Body of pancreas (tissue), 4 donors: ENCODE measurements at regions not wholly inside any gene's neighbourhood (a gene's known extent, or its start where the extent isn't known, plus 50 kb on each side); places are given as distances from the start of the nearest gene placed in this dataset.
A peak's percentile ranks its signal among the peaks of the same experiment; 100 is the strongest.

Experiments
- ATAC-seq: fragments of 150-250 bp; one replicate; pipeline ENCODE4 v1.9.1; 2016
- DNase-seq, 4 donors: peaks; one replicate each; pipeline ENCODE4 v3.0.0-alpha.2; 2019
- H3K27ac ChIP-seq, 4 donors: fragments of 200-600 bp; sonication (generic); 1 replicate in 3 of 4; 2 replicates in 1 of 4; pipeline versions ENCODE4 v1.5.1 to v1.6.1; 2016 to 2019; ENCODE audit warnings: mild to moderate bottlenecking in 1 of 4, mixed read lengths in 1 of 4, moderate library complexity in 1 of 4
- H3K27me3 ChIP-seq, 2 donors: fragments of 200-600 bp; sonication (generic); one replicate each; pipeline ENCODE4 v1.6.0; 2016; ENCODE audit warnings: mild to moderate bottlenecking in 1 of 2
- H3K36me3 ChIP-seq, 2 donors: fragments of 200-600 bp; sonication (generic); replicated peaks in 1 of 2; 2 replicates each; pipeline ENCODE4 v1.5.1; 2016; ENCODE audit warnings: low read depth in 2 of 2; ENCODE audit not compliant: insufficient read depth in 1 of 2
- H3K4me1 ChIP-seq: fragments of 200-600 bp; sonication (generic); one replicate; pipeline ENCODE4 v1.6.0; 2016
- H3K4me3 ChIP-seq, 2 donors: fragments of 200-600 bp; sonication (generic); 1 replicate in 1 of 2; 2 replicates in 1 of 2; pipeline ENCODE4 v1.5.1; 2016 to 2019
- H3K9me3 ChIP-seq, 3 donors: fragments of 200-600 bp; sonication (generic); 1 replicate in 2 of 3; 2 replicates in 1 of 3; pipeline ENCODE4 v1.5.1; 2016
- POLR2A ChIP-seq, 3 donors: fragments of 450-650 bp; IDR thresholded peaks; one replicate each; pipeline ENCODE4 v1.6.1; 2016; ENCODE audit warnings: antibody characterized with exemption in 3 of 3, mild to moderate bottlenecking in 2 of 3
- WGBS, 2 donors: methylation state at CpG; one replicate each; pipeline ENCODE4 v1.1.5; 2017; 5-methylcytosine and 5-hydroxymethylcytosine counted together
- intact Hi-C: fragments of 100-400 bp; cut with DNase I; formaldehyde crosslinking; loops from one replicate; pipeline ENCODE4 v1.15.1; 2023
- TF ChIP-seq, protein P1 (sequence below), 7 experiments: fragments of 450-650 bp in 4 of 7; fragments of 200-600 bp in 3 of 7; sonication (generic) in 3 of 7; IDR thresholded peaks; one replicate each; pipeline ENCODE4 v1.5.1; 2016 to 2019; ENCODE audit warnings: antibody characterized with exemption in 7 of 7

GRCh38 chr2:204108781-204109295, 172.3 kb downstream of the ICOS start:
- no peaks in the 10 kb centered on the region for H3K27me3 ChIP-seq
- no peak overlapping the region for H3K27ac ChIP-seq
- no peak for TF ChIP-seq POLR2A (IDR thresholded peaks at IDR 0.05)
- TF ChIP-seq, protein P1, sequence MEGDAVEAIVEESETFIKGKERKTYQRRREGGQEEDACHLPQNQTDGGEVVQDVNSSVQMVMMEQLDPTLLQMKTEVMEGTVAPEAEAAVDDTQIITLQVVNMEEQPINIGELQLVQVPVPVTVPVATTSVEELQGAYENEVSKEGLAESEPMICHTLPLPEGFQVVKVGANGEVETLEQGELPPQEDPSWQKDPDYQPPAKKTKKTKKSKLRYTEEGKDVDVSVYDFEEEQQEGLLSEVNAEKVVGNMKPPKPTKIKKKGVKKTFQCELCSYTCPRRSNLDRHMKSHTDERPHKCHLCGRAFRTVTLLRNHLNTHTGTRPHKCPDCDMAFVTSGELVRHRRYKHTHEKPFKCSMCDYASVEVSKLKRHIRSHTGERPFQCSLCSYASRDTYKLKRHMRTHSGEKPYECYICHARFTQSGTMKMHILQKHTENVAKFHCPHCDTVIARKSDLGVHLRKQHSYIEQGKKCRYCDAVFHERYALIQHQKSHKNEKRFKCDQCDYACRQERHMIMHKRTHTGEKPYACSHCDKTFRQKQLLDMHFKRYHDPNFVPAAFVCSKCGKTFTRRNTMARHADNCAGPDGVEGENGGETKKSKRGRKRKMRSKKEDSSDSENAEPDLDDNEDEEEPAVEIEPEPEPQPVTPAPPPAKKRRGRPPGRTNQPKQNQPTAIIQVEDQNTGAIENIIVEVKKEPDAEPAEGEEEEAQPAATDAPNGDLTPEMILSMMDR (IDR thresholded peaks at IDR 0.05): no peak

GRCh38 chr2:204109681-204110080, 173.1 kb downstream of the ICOS start:
- H3K27ac ChIP-seq: no peak overlapping the region

More at GRCh38 chr2:204108781-204109295, 172.3 kb downstream of the ICOS start:
- 62 to 73% methylated on average over 9 of the region's 9 CpGs for WGBS, 2 donors
- Histone ChIP-seq H3K9me3 (no peaks in the 10 kb centered on the region), H3K36me3 (no peaks in the 10 kb centered on the region), H3K4me1 (no peaks in the 10 kb centered on the region), H3K4me3 (no peak overlapping the region)
- DNase-seq (no peak), ATAC-seq (no peak)
- intact Hi-C loops: no loop called here

GRCh38 chr2:204110338-204110741, 173.8 kb downstream of the ICOS start:
- H3K4me1 ChIP-seq: no peaks in the 10 kb centered on the region

More at GRCh38 chr2:204109681-204110080, 173.1 kb downstream of the ICOS start:
- no peaks in the 10 kb centered on the region for H3K27me3 ChIP-seq
- TF ChIP-seq POLR2A (IDR thresholded peaks at IDR 0.05): no peak
- ATAC-seq (no peak), DNase-seq (no peak)
- no peaks in the 10 kb centered on the region for H3K36me3 ChIP-seq
- intact Hi-C loops: no loop called here
- no peaks in the 10 kb centered on the region for H3K9me3 ChIP-seq
- WGBS, 2 donors: 67 to 68% methylated on average over 11 of the region's 11 CpGs
- no peak overlapping the region for H3K4me3 ChIP-seq
- H3K4me1 ChIP-seq: no peaks in the 10 kb centered on the region

DNA sequence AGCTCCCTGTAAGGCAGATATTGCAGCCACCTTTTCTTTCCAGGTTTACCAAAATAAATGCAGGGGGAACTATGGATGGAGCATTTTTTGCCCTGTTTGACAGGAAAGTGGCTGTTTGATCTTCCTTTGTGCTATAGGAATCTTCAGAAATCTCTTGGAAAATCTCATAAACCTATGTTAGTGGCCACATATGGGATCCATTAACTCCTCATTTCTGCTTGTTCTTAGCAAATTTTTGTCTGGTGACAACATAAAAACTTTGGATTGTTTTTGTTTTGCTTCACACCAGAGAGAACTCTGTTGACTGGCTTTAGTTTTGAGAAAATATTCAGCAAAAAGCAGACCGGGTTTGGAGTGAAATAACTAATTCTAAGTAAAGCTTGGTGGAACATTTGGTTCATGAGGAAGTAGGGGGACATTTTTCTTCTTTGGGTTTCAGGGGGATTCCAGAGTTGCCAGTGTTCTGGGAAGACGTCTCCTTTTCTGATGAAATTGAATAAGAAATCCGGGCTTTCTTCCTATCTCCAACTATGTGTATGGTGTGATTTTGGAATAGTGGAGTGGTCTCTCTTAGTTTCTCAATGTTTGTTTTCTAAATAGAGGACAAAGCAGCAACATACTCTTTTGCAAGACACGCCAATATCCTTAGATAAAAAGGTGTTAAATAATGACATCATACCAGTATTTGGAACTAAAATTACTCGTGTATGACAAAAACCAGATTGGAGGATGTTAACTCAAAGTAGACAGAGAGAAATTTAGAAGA, 174.4 kb downstream of the ICOS start:
- intact Hi-C loops: no loop called here
- Histone ChIP-seq H3K36me3 (no peaks in the 10 kb centered on the region), H3K27me3 (no peaks in the 10 kb centered on the region), H3K4me3 (no peak overlapping the region), H3K9me3 (no peaks in the 10 kb centered on the region), H3K27ac (no peak overlapping the region), H3K4me1 (no peaks in the 10 kb centered on the region)
- DNase-seq (no peak), ATAC-seq (no peak)
- WGBS, 2 donors: 62 to 67% methylated on average over 5 of the region's 5 CpGs
- TF ChIP-seq, protein P1 (IDR thresholded peaks at IDR 0.05): no peak
- TF ChIP-seq POLR2A (IDR thresholded peaks at IDR 0.05): no peak

More at GRCh38 chr2:204110338-204110741, 173.8 kb downstream of the ICOS start:
- WGBS, 2 donors: 43 to 57% methylated on average over 8 of the region's 8 CpGs
- H3K36me3 ChIP-seq: no peaks in the 10 kb centered on the region
- H3K27me3 ChIP-seq: no peaks in the 10 kb centered on the region
- H3K27ac ChIP-seq: no peak overlapping the region
- no peaks in the 10 kb centered on the region for H3K9me3 ChIP-seq
- ATAC-seq (no peak), DNase-seq (peak in 2 of 4 donors; percentile 6 to 8)
- H3K4me3 ChIP-seq: no peak overlapping the region
- intact Hi-C loops: no loop called here
- TF ChIP-seq POLR2A (IDR thresholded peaks at IDR 0.05): no peak

DNA sequence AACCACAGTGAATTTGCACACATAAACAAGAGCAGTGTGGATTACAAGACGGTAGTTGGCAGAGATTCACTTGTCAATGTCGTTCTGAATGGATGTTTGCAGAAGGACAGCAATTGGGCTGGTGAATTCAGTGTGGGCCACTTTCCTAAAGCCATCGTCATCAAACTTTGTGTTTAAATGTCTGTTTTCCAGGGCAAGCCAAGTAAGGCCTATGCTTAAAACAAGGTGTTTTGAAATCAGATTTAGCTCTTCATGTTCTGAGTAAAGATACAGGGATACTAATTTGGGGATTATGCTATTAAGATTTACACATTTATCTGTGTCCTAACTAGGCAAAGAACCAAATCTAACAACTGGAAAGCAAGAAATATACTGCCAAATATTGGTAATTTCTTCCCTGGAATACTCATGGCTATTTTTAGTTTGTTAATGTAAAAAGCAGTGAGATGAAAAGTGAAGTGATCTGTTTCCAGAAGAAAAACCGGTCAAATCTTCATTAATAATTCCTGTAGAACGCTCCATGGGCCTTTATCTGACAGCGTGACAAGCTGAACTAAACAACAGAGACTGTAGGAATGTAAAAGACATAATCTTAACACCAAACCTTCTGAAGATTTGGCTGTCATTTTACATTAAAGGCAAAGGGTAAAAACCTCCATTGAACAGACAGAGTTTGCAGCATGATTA, 175.7 kb downstream of the ICOS start:
- H3K27ac ChIP-seq: no peak overlapping the region
- DNase-seq: no peak
- H3K36me3 ChIP-seq: no peaks in the 10 kb centered on the region
- no peaks in the 10 kb centered on the region for H3K27me3 ChIP-seq
- no peak overlapping the region for H3K4me3 ChIP-seq
- H3K4me1 ChIP-seq: no peaks in the 10 kb centered on the region
- WGBS, 2 donors: 65 to 70% methylated on average over 6 of the region's 6 CpGs
- no peaks in the 10 kb centered on the region for H3K9me3 ChIP-seq
- ATAC-seq: no peak
- TF ChIP-seq POLR2A (IDR thresholded peaks at IDR 0.05): no peak
- TF ChIP-seq, protein P1 (IDR thresholded peaks at IDR 0.05): no peak
- intact Hi-C loops: no loop called here
